WTC11 (cell line): ENCODE measurements at regions not wholly inside any gene's neighbourhood (a gene's known extent, or its start where the extent isn't known, plus 50 kb on each side); places are given as distances from the start of the nearest gene placed in this dataset.

Experiments used
- ATAC-seq: fragments of 200-7000 bp; cut with Tn5 transposase; 2 replicates; pipeline ENCODE4 v1.10.0; 2021; ENCODE audit warnings: mild to moderate bottlenecking, moderate library complexity
- CTCF ChIA-PET: fragments of 300-600 bp; sonication (Branson Sonifier 250); formaldehyde crosslinking; loops from one replicate; lab custom pipeline; 2021; ENCODE audit warnings: antibody characterized with exemption; lab: Charles Lee
- POLR2A ChIA-PET: fragments of 350-600 bp; sonication (Branson Sonifier 250); formaldehyde crosslinking; loops from one replicate; lab custom pipeline; 2021; ENCODE audit warnings: antibody characterized with exemption; lab: Charles Lee
- DNase-seq: peaks from one replicate; pipeline ENCODE4 v3.0.0; 2021; ENCODE audit warnings: low spot score
- H3K27ac Mint-ChIP-seq: 2 replicates; pipeline ENCODE4 v1.8.0; 2021; ENCODE audit warnings: mixed read lengths
- H3K27me3 Mint-ChIP-seq: 2 replicates; pipeline ENCODE4 v1.8.0; 2021; ENCODE audit warnings: low read depth, mild to moderate bottlenecking, moderate library complexity, mixed read lengths
- H3K36me3 Mint-ChIP-seq: 2 replicates; pipeline ENCODE4 v1.8.0; 2021; ENCODE audit warnings: mixed read lengths
- H3K4me1 Mint-ChIP-seq: 2 replicates; pipeline ENCODE4 v1.8.0; 2022; ENCODE audit warnings: mixed read lengths
- H3K4me3 Mint-ChIP-seq: 2 replicates; pipeline ENCODE4 v1.8.0; 2021; ENCODE audit warnings: mild to moderate bottlenecking, moderate library complexity, mixed read lengths
- H3K9me3 Mint-ChIP-seq: 2 replicates; pipeline ENCODE4 v1.8.0; 2021; ENCODE audit warnings: mixed read lengths
- ATF3 ChIP-seq: sonication (generic); formaldehyde crosslinking; conservative IDR thresholded peaks from 2 replicates; pipeline ENCODE4 v1.8.1; 2022; ENCODE audit warnings: mild to moderate bottlenecking, missing genetic modification reagents
- CREM ChIP-seq: sonication (generic); formaldehyde crosslinking; IDR thresholded peaks from 2 replicates; pipeline ENCODE4 v1.8.1; 2022; ENCODE audit warnings: mild to moderate bottlenecking, missing genetic modification reagents, moderate library complexity
- E2F5 ChIP-seq: sonication (generic); formaldehyde crosslinking; IDR thresholded peaks from 2 replicates; pipeline ENCODE4 v1.8.1; 2022; ENCODE audit warnings: mild to moderate bottlenecking, moderate library complexity, missing genetic modification reagents
- ESRRA ChIP-seq: sonication (generic); formaldehyde crosslinking; IDR thresholded peaks from 2 replicates; pipeline ENCODE4 v1.8.1; 2022; ENCODE audit warnings: mild to moderate bottlenecking, missing genetic modification reagents, borderline replicate concordance
- FOXP4 ChIP-seq: sonication (generic); formaldehyde crosslinking; IDR thresholded peaks from 2 replicates; pipeline ENCODE4 v1.8.0; 2022; ENCODE audit warnings: mild to moderate bottlenecking, missing genetic modification reagents
- HMGA2 ChIP-seq: fragments of 250-450 bp; sonication (Bioruptor Pico); IDR thresholded peaks from 2 replicates; pipeline ENCODE4 v1.4.0; 2021; ENCODE audit warnings: mild to moderate bottlenecking, moderate library complexity
- MAX ChIP-seq: sonication (generic); formaldehyde crosslinking; IDR thresholded peaks from 2 replicates; pipeline ENCODE4 v1.8.0; 2022; ENCODE audit warnings: mild to moderate bottlenecking, missing genetic modification reagents
- MXD4 ChIP-seq: fragments of 250-450 bp; sonication (Bioruptor Pico); IDR thresholded peaks from 2 replicates; pipeline ENCODE4 v1.8.0; 2021; ENCODE audit warnings: mild to moderate bottlenecking, moderate library complexity, borderline replicate concordance
- MYBL2 ChIP-seq: sonication (generic); formaldehyde crosslinking; IDR thresholded peaks from 2 replicates; pipeline ENCODE4 v1.8.1; 2023; ENCODE audit warnings: mild to moderate bottlenecking, moderate library complexity, missing genetic modification reagents
- NFE2L1 ChIP-seq: sonication (generic); formaldehyde crosslinking; IDR thresholded peaks from 2 replicates; pipeline ENCODE4 v1.8.1; 2023; ENCODE audit warnings: missing genetic modification reagents
- OVOL2 ChIP-seq: fragments of 250-450 bp; sonication (Bioruptor Pico); IDR thresholded peaks from 2 replicates; pipeline ENCODE4 v1.9.0; 2021; ENCODE audit warnings: mild to moderate bottlenecking, borderline replicate concordance
- RELA ChIP-seq: sonication (generic); formaldehyde crosslinking; IDR thresholded peaks from 2 replicates; pipeline ENCODE4 v1.8.1; 2022; ENCODE audit warnings: missing genetic modification reagents, mild to moderate bottlenecking, borderline replicate concordance
- RORB ChIP-seq: fragments of 250-450 bp; sonication (Bioruptor Pico); IDR thresholded peaks from 2 replicates; pipeline ENCODE4 v1.9.0; 2021; ENCODE audit warnings: mild to moderate bottlenecking
- SMAD3 ChIP-seq: sonication (generic); formaldehyde crosslinking; IDR thresholded peaks from 2 replicates; pipeline ENCODE4 v1.8.0; 2022; ENCODE audit warnings: missing genetic modification reagents, mild to moderate bottlenecking, borderline replicate concordance
- SP1 ChIP-seq: sonication (generic); formaldehyde crosslinking; conservative IDR thresholded peaks from 2 replicates; pipeline ENCODE4 v1.8.1; 2022; ENCODE audit warnings: missing genetic modification reagents
- TEAD1 ChIP-seq: sonication (generic); formaldehyde crosslinking; IDR thresholded peaks from 2 replicates; pipeline ENCODE4 v1.8.0; 2022; ENCODE audit warnings: mild to moderate bottlenecking, missing genetic modification reagents
- ZBTB43 ChIP-seq: sonication (generic); formaldehyde crosslinking; IDR thresholded peaks from 2 replicates; pipeline ENCODE4 v1.8.1; 2023; ENCODE audit warnings: mild to moderate bottlenecking, missing genetic modification reagents
- ZNF263 ChIP-seq: sonication (generic); formaldehyde crosslinking; IDR thresholded peaks from 2 replicates; pipeline ENCODE4 v1.8.1; 2022; ENCODE audit warnings: low read depth, mild to moderate bottlenecking, moderate library complexity, missing genetic modification reagents
- ZNF317 ChIP-seq: sonication (generic); formaldehyde crosslinking; IDR thresholded peaks from 2 replicates; pipeline ENCODE4 v1.8.1; 2023; ENCODE audit warnings: low read depth, mild to moderate bottlenecking, moderate library complexity, missing genetic modification reagents, borderline replicate concordance
- ZNF416 ChIP-seq: fragments of 250-450 bp; sonication (Bioruptor Pico); IDR thresholded peaks from 2 replicates; pipeline ENCODE4 v1.9.0; 2021; ENCODE audit warnings: mild to moderate bottlenecking, inconsistent platforms
- ZNF423 ChIP-seq: fragments of 250-450 bp; sonication (Bioruptor Pico); IDR thresholded peaks from 2 replicates; pipeline ENCODE4 v2.1.2; 2022; ENCODE audit warnings: mild to moderate bottlenecking, moderate library complexity
- ZNF425 ChIP-seq: fragments of 250-450 bp; sonication (Bioruptor Pico); conservative IDR thresholded peaks from 2 replicates; pipeline ENCODE4 v1.9.0; 2021; ENCODE audit warnings: mild to moderate bottlenecking

- TF ChIP-seq ZBTB43 (CRISPR knock-in tag) (no peak), OVOL2 (no peak), ZNF416 (CRISPR knock-in tag) (no peak), NFE2L1 (CRISPR knock-in tag) (no peak), SMAD3 (CRISPR knock-in tag) (no peak)
- TF ChIP-seq, all 79 proteins: peak for 0
Measured at GRCh38 chr6:6818078-6818639, 229.6 kb downstream of the LY86 start (continued).

GRCh38 chr6:6820641-6821238 is 232.2 kb downstream of the LY86 start:
- no peak for TF ChIP-seq SP1 (CRISPR knock-in tag)
- 0 out of 2 replicates have a peak, but pooled peaks have one; percentile 24 for TF ChIP-seq ZNF423 (CRISPR knock-in tag)
- no peak for TF ChIP-seq ZNF263 (CRISPR knock-in tag)
- no peaks in the 10 kb centered on the region for H3K36me3 Mint-ChIP-seq
- H3K9me3 Mint-ChIP-seq: peaks cover 3% of the 10 kb centered on the region; the same call in 1 of the 2 replicates
- ChIA-PET CTCF (no interaction called here), POLR2A (no interaction called here)
- no peaks in the 10 kb centered on the region; the same call in 1 of the 2 replicates for H3K27me3 Mint-ChIP-seq
- no peak overlapping the region for H3K4me3 Mint-ChIP-seq
- DNase-seq (no peak), ATAC-seq (peak; percentile 93)
- H3K27ac Mint-ChIP-seq: no peak overlapping the region
- H3K4me1 Mint-ChIP-seq: peaks cover 29% of the 10 kb centered on the region

- DNase-seq: no peak
- Mint-ChIP-seq H3K4me1 (peaks cover 33% of the 10 kb centered on the region), H3K27me3 (no peaks in the 10 kb centered on the region; the same call in 1 of the 2 replicates), H3K36me3 (no peaks in the 10 kb centered on the region), H3K9me3 (peaks cover 3% of the 10 kb centered on the region; the same call in 1 of the 2 replicates), H3K4me3 (no peak overlapping the region), H3K27ac (no peak overlapping the region)
- ChIA-PET CTCF (no interaction called here), POLR2A (no interaction called here)
- ATAC-seq: no peak
- TF ChIP-seq ESRRA (CRISPR knock-in tag): no peak
- TF ChIP-seq CREM (CRISPR knock-in tag): no peak
- TF ChIP-seq ZNF425 (CRISPR knock-in tag): no peak
- no peak for TF ChIP-seq ZNF317 (CRISPR knock-in tag)
- no peak for TF ChIP-seq TEAD1 (CRISPR knock-in tag)
Measured at GRCh38 chr6:6821639-6822261, 233.2 kb downstream of the LY86 start.

GRCh38 chr6:6823030-6823429 is 234.5 kb downstream of the LY86 start:
- no peaks in the 10 kb centered on the region for H3K9me3 Mint-ChIP-seq
- POLR2A ChIA-PET: no interaction called here
- H3K27ac Mint-ChIP-seq: no peak overlapping the region
- no peak overlapping the region for H3K4me3 Mint-ChIP-seq
- H3K27me3 Mint-ChIP-seq: no peaks in the 10 kb centered on the region; the same call in 1 of the 2 replicates
- ATAC-seq (no peak), DNase-seq (no peak)
- peaks cover 33% of the 10 kb centered on the region for H3K4me1 Mint-ChIP-seq
- CTCF ChIA-PET: no interaction called here
- no peaks in the 10 kb centered on the region for H3K36me3 Mint-ChIP-seq
- TF ChIP-seq ATF3 (CRISPR knock-in tag) (no peak), MAX (CRISPR knock-in tag) (no peak), HMGA2 (no peak), MYBL2 (CRISPR knock-in tag) (no peak), RORB (CRISPR knock-in tag) (no peak), RELA (CRISPR knock-in tag) (no peak), E2F5 (CRISPR knock-in tag) (no peak), FOXP4 (CRISPR knock-in tag) (no peak), MXD4 (CRISPR knock-in tag) (no peak)
